Limb (tissue), 2 donors: ENCODE measurements at regions not wholly inside any gene's neighbourhood (a gene's known extent, or its start where the extent isn't known, plus 50 kb on each side); places are given as distances from the start of the nearest gene placed in this dataset.

ENCODE experiments used
- DNase-seq, 2 donors: peaks; one replicate each; pipeline ENCODE4 v3.0.0-alpha.2; 2016; ENCODE audit errors: extremely low spot score in 2 of 2

DNA sequence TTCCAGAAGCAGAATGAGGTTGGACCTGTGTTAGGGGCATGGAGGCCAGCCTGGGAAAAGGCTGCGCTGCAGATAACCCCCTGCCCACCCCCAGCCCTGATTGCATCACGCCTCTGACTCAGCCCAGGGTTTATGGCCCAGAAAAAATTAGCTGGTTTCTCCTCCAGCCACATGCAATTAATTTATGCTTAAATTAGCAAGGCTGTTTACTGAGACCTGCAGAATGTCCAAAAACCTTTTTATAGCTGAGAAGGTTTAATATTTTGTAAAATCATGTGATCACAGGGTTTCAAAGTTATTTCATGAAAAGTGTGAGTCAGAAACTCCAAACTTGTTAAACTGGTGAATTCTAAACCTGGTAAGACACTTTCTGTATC lies 123.1 kb upstream of the HDAC4 start:
- no peak for DNase-seq

DNA sequence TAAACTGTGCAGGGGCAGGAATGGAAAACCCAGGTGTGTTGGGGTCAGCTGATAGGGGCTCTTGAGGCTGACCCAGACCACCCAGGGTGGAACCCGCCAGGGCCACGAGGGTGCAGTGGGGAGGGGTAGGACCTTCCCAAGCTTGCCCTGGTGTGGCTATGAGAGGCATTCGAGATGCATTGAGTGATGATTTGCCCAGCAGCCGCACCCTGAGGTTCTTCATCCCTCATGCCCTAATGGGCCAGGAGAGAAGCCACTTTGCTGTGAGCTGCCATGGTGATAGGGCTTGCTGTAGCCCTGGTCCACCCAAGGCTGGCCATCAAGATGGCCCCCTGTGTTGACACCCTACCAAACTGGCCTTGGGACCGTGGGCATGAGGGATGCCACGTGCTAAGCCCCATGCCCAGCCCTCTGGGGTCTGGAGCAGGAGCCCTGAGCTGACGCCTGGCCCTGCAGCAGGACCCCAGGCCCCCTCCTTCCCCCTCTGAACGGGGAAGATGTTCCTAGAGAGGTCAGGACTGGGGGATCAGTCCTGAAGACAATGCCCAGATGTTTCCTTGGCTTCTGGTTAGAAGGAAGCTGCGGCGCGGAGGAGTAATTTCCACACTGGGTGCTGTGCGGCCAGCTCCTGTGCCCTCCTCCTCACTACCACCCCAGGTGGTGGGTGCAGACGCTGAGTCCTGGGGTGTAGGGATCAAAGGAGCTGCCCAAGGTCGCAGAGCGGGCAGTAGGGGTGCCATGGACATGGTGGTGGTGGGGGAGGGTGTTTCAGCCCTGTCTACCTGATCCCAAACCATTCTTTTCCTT lies 122.5 kb upstream of the HDAC4 start:
- no peak for DNase-seq

DNA sequence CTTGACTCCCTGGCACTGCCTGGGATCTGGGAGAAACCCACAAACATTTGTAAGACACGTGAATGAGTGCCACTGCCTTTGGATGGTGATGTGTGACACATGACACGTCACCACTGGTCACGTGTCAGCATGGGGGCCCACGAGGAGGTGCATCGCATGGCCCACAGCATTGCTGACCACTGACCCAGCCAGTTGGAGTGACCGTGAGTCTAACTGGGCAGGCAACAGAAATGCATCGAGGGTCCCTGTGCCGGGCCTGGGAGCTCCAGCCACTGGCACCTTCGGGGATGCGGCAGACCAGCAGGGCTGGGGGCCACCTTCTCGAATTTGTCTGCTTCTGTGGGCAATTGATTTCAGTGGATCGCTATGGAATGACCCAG lies 121.9 kb upstream of the HDAC4 start:
- no peak for DNase-seq

DNA sequence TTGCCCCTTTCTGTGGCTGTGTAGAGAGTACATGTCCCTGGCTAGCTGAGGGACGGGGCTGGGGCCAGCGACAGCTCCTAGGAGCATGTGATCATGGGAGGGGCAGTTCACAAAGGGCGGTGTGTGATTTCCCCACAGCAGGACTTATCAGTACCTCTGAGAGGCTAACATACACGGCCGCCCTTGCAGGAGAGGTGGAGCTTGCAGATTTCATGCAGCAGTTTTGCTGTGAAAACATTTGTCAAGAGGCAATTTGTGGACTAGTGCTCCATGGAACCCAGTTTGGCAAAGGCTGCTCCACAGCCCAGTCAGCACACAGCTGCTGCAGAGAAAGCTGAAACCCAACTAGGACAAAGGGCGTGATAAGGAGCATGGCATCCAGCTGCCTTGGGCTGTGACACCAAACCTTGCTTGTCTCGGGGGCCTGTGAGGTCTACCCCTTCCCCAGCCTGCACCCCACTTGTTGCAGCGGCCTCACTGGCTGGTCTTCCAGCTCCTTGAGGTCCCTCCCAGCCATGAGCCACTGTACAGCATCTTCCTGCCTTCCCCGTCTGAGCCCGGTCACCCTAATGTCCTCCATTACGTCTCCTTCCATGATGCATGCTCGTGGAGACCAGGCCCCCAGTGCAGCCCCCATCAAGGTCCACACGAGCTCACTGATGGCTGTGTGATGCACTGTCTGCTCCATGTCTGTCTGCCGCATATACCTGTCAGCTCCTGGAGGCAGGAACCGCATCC lies 121.4 kb upstream of the HDAC4 start:
- no peak for DNase-seq

DNA sequence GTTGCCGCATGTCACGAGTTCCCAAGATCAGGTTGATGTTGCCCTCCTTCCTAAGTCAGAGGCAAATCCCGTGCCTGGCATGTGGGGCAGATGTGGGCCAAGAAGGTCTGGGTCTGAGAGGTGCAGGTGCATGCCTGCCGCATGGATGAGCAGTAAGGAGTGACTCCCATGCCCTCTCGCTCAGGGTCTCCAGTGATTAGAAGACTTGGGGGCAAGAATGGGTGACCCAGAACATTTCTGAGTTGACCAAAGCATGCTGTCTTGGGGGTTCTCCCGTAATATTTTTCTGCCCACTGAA lies 120.6 kb upstream of the HDAC4 start:
- DNase-seq, result no peak

DNA sequence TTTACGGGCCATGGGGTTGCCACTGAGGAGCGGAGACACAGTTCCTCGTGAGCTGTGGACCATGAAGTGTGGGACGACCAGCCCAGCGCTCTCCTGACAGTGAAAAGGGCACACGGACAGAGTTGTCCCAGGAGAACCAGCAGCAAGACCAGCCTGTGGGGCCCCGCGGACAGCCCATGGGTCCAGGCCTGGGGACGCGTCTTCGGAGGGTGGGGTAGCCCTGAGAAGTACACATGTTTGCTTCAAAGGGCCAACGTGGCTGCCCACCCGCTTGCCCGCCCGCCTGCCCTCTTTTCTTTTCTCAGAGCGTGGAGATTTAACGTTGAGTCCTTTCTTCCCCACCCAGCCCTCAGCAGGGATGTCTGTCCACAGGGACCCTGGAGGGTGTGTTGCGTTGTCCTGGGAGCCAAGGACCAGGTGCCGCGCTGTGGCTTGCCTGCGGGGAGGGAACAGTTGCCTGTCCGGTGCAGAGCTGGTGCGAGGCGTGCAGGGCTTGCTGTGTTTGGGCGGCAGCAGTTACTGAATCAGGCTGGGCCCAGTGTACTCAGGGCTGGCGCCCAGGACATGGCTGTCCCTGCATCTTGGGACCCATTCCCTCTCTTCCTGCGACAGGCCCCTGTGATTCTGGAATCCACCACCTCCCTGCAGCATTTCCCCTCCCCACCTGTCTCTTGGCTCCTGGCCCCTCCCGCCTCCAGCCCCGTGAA lies 120.1 kb upstream of the HDAC4 start:
- no peak for DNase-seq

DNA sequence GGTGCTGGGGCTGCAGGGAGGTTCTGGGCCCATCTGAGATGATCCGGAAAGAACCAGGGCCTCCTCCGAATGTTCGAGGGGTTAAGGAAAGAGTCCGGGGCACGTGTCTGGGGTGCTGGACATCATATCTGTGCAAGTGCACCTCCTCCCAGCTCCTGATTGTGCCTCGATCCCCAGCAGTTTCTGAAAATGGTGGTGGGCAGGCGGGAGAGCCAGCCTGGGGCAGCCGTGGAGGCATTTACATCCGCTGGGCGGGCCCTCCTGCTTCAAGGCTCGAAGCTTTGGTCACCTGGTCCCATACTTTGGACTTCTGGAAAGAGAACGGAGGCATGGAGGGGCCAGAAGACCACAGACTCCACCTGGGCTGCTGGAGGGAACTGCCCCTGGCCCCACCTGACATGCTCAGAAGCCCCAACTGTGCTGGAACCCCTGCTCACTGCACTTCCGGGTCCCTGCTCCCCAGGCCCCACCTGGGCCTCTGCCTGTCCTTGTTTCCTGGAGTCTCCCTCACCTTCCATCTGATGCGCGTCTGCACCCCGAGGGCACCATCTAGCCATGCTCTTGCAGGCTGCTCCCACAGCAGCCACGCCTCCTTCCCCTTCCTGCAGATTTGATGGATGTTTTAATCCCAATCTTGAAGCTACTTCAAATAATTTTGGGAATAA lies 119.2 kb upstream of the HDAC4 start:
- no peak for DNase-seq

DNA sequence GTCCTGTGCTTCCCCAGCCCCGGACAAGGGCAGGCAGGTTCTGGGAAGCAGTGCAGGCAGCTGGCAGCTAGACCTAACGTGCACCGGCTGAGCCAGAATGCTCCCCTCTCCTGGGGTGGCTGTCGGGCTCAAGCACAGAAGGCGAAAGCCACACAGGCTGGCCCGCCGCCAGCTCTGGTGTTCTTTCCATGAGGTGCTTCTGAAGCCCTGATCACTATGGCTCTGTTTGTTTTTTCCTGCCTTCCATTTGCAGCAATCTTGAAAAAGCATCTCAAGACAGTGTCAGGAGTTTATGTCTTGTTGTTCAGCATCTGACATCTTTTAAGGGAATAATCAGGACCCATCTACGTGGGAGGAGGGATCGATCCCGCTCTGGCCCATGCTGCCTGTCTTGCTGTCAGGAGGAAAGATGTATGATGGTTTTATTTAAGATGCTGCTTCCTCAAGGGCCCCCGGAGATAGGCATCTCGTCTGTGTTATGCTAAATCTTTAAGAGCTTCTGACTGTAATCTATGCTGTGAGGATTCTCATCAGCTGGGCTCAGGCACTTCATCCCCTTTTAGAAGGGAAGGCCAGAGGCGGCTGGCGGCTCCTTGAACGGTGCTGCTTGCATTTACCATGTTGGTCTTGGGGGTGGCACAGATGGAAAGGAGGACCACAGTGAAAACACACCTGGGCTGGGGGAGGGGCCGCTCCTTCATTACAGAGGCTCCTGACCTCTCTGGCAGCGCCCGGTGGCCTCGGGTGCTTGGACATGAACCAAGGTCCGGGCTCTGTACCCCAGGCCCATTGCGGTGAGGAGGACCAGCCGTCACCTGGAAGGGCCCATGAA lies 118.5 kb upstream of the HDAC4 start:
- peak in 1 of 2 donors; percentile 70 for DNase-seq

DNA sequence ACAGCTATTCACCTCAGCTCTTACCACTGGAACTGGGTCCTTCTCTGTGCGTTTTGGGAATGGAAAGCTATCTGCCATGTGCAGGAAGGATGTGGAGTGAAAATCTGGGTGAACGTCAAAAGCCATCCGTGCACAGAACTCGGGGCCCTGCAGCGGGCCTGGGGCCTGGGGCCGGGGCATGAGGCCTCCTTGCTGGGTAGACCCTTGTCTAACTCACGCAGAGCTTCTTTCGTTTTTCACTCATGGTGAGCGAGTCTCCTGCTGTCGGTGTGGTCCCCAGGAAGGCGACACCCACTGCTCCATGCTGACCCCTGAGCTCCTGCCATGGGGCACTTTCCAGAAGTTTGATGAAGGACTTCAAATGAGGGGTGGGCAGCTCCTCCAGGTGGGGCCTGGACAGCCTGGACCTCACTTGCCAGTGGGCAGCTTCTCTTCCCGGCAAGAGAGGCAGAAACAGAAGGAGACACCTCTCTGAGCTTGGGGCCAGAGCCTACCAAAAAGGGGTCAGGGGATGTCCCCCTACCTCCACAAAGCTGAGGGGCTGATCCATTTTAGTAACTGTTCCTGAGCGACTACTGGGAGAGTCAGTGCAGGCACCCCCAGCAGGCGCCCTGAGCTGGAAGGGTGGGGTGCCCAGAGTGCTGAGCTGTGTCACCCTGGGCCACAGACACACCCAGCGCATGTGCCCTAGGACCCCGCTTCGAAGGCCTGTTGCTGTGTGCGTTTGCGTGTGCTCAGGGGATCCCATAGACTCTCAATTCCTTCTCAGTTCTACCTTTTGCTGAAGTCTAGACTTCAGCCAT lies 117.7 kb upstream of the HDAC4 start:
- no peak for DNase-seq

DNA sequence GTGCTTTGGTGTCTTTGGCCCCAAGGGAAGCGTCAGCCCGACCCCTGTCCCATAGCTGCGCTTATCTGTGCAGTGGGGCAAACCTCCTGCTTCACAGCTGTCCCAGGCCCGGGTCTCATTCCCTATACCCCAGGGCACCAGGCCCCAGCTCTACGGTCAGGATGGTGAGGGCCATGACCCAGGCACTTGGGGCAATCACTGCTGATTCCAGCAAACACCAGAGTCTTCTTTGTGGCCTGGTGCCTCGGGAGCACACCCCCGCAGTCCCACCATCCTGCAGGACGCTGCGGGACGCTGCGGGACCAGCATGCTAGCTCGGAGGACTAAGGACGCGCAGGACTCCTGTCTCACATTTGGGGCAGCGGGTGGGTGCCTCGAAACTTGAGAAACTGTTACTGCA lies 116.9 kb upstream of the HDAC4 start:
- DNase-seq, result no peak

DNA sequence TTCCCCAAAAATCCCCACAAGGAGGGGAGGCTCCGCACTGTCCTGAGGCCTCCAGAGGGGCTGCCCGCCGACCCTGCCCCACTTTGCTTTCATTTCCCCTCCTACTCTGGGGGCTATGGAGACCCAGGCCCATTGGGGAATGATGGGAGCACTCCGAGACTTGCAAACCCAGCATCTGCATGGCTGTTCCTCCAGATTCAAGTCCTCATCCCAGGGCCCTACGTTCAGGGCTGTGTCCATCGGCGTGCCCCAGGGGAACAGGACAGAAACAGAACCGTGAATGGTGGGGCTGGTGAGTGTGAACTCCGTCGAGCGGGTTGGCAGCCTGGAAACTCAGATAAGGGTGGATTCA lies 116.1 kb upstream of the HDAC4 start:
- no peak for DNase-seq

DNA sequence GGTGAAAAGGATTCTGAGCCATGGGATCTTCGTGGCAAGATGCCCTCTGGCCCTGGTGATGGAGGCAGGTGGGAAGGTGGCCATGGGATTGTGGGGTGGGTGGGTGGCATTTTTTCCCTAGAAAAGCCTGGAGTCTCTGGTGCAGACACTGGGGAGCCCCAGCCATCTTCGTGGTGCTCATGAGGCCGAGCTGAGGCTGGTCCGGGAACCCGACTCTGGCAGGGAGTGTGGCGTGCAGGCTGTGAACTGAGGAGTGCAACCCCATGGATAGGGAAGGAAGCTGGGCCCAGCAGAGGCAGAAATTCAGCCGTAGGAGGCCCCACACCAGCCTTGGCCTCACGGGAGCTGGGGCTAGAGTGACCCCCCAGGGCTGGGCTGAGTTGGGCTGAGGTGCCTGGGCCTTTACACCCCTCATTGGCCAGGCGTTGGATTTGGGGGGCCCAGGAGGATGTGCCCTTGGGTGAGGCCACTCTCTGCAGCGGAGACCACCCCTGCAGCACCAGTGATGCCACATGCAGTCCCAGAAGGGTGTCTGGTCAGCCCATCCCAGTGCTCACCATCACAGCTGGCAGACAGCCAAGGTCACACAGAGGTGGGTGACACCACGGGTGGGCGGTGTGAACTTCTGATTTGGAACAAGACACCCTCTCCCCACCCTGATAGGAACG lies 115.6 kb upstream of the HDAC4 start:
- no peak for DNase-seq

DNA sequence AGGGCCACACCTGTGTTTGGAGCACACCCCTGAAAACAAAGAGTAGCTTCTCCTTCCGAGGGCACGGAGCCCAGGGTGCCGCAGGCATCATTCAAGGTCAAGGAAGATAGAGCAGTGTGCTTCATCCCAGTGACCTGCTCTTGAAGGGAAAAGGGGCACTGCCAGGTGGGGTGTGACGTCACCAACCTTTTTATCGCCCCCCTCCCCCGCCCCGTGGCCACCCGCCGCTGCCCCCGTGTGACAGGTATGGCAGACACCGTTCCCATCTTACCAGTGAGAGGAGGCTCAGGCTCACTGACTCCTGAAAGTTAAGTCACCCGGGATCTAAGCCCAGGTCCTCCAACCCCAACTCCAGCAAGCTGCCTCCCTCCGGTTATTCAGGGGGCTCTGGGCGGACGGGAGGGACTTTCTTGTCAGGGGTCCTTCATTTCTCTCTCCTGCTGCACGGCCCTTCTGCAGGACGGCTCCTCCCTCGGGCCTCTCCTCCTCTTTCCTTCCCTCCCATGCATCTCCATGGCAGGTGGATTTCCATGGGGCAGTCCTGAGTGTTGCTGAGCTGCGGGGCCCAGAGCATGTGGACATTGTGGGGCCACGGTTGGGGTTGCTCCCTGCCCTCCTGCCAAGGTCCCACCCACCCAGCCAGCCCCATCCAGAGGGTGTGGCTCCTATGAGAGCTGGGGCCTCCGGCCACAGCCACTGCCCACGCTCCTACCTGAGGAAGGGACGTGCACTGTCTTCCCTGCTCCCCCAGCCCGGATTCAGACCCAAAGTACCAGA lies 114.1 kb upstream of the HDAC4 start:
- no peak for DNase-seq

DNA sequence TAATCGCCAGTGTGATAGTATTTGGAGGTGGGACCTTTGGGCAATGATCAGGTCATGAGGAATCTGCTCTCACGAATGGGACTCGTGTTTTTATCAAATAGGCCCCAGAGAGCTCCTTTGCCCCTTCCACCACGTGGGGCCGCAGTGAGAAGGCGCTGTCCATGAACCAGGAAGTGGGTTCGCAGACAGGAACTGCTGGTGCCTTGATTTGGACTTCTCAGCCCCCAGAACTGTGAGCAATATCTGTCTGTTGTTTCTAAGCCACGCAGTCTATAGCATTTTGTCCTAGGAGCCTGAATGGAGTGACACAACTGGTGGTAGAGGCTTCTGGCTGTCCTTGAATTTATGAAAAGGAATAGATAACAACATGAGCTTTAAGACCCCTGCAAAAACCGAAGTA lies 111.2 kb upstream of the HDAC4 start:
- DNase-seq, result no peak

DNA sequence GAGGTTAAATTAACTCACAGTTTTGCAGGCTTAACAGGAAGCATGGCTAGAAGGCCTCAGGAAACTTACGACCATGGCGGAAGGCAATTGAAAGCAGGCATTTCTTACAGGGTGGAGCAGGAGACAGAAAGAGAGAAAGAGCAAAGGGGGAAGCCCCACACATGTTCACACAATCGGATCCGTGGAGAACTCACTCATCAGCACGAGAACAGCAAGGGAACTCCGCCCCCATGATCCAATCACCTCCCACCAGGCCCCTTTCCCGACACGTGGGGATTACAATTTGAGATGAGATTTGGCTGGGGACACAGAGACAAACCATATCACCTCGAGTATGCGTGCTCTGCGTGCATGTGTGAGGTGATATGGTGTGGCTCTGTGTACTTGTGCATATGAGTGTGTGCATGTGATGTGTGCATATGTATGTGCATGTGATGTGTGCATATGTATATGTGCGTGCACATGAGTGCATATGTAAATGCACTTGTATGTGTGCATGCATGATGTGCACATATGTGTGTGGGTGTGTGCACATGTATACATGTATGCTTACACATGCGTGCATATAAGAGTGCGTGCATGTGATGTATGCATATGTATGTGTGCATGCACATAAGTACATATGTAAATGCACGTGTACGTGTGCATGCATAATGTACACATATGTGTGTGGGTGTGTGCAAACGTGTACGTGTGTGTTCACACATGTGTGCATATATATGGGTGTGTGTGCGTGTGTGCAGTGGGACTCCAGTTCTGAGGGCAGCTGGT lies 108.7 kb upstream of the HDAC4 start:
- DNase-seq, result no peak

DNA sequence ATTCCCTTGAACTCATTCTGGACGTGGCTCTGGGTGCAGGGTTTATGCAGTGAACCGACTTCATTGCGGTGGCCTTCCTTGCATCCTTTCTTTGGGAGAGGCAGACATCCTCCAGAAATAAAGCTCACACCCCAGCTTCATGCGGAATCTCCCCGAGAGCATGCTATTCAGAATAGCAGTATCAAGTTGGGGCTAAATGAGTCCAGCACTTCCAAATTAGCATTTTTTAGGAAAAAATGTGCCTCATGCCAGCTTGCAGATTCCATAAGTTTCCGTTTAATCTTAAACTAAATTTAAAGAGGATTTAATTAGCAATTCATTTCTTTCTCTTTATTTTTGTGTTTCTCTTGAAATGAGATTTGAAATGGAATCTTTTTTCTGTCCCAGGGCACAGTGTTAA lies 107.4 kb upstream of the HDAC4 start:
- DNase-seq, result no peak

DNA sequence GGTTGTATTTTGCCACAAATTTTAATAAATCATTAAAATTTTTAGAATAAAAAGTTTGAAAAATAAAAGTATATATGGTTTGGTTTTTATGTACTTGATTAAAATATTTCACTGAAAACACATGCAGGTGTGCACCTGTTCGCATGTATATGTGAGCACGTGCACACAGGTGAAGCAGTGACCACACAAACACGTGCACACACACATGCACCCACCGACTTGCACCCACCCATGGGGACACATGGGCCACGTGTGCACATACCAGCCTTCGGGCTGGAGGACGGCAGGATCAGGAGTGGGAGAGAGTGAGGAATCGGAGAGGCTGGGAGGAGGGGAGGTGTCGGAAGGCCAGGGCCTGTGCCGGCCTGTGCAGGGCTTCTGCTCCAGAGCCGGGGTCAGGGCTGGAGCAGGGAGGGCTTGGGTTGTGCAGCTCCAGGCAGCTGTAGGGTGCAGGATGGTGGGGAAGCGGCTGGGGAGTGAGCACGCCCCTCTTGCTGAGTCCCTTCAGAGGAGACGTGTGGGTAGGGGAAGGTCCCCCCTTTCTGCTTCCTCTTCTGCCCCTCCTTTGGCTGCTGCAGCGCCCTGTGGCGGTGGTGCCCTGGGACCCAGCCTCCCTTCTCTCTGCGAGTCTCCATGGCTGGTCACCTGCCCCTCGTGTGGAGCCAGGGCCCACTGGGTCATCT lies 106.9 kb upstream of the HDAC4 start:
- DNase-seq, result no peak

DNA sequence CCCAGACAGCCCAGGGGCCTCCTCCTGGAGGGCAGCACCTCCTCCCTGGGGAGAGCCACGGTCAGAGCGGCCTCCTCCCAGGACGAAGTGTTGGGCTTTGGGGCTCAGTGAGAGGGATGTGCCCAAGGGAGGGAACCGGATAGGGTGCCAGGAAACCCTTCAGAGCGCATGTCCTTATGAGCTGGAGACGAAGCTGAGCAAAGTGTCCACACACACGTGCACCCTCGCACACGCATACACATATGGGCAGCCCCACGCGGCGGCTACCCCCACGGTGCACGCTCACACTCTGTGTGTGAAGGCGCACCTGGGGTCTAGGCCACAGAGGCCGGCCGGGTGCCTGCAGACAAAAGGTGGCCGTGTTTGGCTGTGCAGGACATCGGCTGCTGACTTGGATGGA lies 106.1 kb upstream of the HDAC4 start:
- DNase-seq, result no peak
